ENCODE measurements at regions not wholly inside any gene's neighbourhood (a gene's known extent, or its start where the extent isn't known, plus 50 kb on each side); places are given as distances from the start of the nearest gene placed in this dataset.

DNA sequence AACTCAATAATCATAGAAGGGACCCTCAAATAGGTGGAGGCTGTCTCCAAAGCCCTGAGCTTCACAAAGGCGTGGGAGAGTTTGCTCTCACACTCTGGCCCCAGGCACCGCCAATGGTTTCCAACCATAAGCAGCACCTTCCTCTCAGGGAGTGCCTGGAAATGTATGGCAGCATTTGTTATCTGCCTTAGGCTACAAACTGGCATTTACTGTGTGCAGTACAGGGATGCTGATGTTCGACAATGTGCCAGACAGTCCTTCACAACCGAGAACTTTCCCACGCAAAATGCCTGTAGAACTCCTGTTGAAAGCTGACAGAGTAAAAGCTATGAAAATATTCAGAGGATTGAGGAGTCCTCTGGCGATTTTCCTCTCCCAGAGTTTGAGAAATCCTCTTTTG is 55.7 kb upstream of the CDKN2AIP start:
- no peak for DNase-seq (ENCODE audit: low spot score)
- Histone ChIP-seq H3K4me1 (ENCODE audit: insufficient read depth, low read length) (peaks cover 31% of the 10 kb centered on the region), H3K4me3 (replicated peaks in 1 of 3; ENCODE audit: insufficient read depth in 1 of 3, low read depth in 2 of 3, low read length in 3 of 3) (no peak overlapping the region), H3K79me2 (ENCODE audit: insufficient read depth, low read length) (no peaks in the 10 kb centered on the region), H4K20me1 (ENCODE audit: insufficient read depth, low read length) (no peaks in the 10 kb centered on the region), H3K4me2 (ENCODE audit: low read depth, low read length) (no peak overlapping the region), H3K36me3 (replicated peaks in 1 of 2; ENCODE audit: control insufficient read depth in 1 of 2, insufficient read depth in 2 of 2, low read length in 2 of 2) (no peaks in the 10 kb centered on the region), H3K27me3 (ENCODE audit: control insufficient read depth in 1 of 2, insufficient read depth in 2 of 2, low read length in 2 of 2) (peaks cover 2 to 11% of the 10 kb centered on the region in 2 experiments; a peak in 2 of 5 replicates), H3K9ac (ENCODE audit: insufficient read depth, low read depth, low read length) (no peak overlapping the region), H3K9me3 (ENCODE audit: low read length) (peaks cover 10% of the 10 kb centered on the region; the same call in 1 of the 2 replicates), H2AFZ (ENCODE audit: low read length) (no peak overlapping the region), H3K27ac (ENCODE audit: extremely low read length, insufficient read depth, low read length) (no peak overlapping the region)
- intact Hi-C loops (cut with micrococcal nuclease; ENCODE audit: unreplicated experiment) (no loop called here), in situ Hi-C loops (cut with HindIII; ENCODE audit: extremely low pct_ligation_motif_present, low pct_unique_long_range_greater_than_20kb) (no loop called here)
- FAIRE-seq: no peak
- BruUV-seq (replicated peaks): no TSS peak
- WGBS (ENCODE audit: low lambda C conversion rate): 41% methylated on average over 3 of the region's 6 CpGs
- POLR2A ChIA-PET: no interaction called here
- TF ChIP-seq, protein P1, sequence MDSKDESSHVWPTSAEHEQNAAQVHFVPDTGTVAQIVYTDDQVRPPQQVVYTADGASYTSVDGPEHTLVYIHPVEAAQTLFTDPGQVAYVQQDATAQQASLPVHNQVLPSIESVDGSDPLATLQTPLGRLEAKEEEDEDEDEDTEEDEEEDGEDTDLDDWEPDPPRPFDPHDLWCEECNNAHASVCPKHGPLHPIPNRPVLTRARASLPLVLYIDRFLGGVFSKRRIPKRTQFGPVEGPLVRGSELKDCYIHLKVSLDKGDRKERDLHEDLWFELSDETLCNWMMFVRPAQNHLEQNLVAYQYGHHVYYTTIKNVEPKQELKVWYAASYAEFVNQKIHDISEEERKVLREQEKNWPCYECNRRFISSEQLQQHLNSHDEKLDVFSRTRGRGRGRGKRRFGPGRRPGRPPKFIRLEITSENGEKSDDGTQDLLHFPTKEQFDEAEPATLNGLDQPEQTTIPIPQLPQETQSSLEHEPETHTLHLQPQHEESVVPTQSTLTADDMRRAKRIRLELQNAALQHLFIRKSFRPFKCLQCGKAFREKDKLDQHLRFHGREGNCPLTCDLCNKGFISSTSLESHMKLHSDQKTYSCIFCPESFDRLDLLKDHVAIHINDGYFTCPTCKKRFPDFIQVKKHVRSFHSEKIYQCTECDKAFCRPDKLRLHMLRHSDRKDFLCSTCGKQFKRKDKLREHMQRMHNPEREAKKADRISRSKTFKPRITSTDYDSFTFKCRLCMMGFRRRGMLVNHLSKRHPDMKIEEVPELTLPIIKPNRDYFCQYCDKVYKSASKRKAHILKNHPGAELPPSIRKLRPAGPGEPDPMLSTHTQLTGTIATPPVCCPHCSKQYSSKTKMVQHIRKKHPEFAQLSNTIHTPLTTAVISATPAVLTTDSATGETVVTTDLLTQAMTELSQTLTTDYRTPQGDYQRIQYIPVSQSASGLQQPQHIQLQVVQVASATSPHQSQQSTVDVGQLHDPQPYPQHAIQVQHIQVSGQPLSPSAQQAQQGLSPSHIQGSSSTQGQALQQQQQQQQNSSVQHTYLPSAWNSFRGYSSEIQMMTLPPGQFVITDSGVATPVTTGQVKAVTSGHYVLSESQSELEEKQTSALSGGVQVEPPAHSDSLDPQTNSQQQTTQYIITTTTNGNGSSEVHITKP (CRISPR knock-in tag; IDR thresholded peaks at IDR 0.05; ENCODE audit: low read depth): no peak
- no peak for TF ChIP-seq MBNL3 (CRISPR knock-in tag; conservative IDR thresholded peaks at IDR 0.05)
- no peak for TF ChIP-seq FIP1L1 (IDR thresholded peaks at IDR 0.05; ENCODE audit: borderline replicate concordance, insufficient read depth, low read depth, low read length)
- TF ChIP-seq SUZ12 (IDR thresholded peaks at IDR 0.05; ENCODE audit: low read depth, low read length): no peak
- TF ChIP-seq ZNF841 (CRISPR knock-in tag; IDR thresholded peaks at IDR 0.05; ENCODE audit: borderline replicate concordance): no peak
- no peak for TF ChIP-seq IRX3 (CRISPR knock-in tag; IDR thresholded peaks at IDR 0.05; ENCODE audit: borderline replicate concordance, low read depth)
- TF ChIP-seq, protein P2, sequence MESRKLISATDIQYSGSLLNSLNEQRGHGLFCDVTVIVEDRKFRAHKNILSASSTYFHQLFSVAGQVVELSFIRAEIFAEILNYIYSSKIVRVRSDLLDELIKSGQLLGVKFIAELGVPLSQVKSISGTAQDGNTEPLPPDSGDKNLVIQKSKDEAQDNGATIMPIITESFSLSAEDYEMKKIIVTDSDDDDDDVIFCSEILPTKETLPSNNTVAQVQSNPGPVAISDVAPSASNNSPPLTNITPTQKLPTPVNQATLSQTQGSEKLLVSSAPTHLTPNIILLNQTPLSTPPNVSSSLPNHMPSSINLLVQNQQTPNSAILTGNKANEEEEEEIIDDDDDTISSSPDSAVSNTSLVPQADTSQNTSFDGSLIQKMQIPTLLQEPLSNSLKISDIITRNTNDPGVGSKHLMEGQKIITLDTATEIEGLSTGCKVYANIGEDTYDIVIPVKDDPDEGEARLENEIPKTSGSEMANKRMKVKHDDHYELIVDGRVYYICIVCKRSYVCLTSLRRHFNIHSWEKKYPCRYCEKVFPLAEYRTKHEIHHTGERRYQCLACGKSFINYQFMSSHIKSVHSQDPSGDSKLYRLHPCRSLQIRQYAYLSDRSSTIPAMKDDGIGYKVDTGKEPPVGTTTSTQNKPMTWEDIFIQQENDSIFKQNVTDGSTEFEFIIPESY (CRISPR knock-in tag; IDR thresholded peaks at IDR 0.05): no peak
- no peak for TF ChIP-seq NFATC3 (CRISPR knock-in tag; IDR thresholded peaks at IDR 0.05)
- no peak for TF ChIP-seq FLYWCH1 (CRISPR knock-in tag; IDR thresholded peaks at IDR 0.05)
- TF ChIP-seq, protein P3, sequence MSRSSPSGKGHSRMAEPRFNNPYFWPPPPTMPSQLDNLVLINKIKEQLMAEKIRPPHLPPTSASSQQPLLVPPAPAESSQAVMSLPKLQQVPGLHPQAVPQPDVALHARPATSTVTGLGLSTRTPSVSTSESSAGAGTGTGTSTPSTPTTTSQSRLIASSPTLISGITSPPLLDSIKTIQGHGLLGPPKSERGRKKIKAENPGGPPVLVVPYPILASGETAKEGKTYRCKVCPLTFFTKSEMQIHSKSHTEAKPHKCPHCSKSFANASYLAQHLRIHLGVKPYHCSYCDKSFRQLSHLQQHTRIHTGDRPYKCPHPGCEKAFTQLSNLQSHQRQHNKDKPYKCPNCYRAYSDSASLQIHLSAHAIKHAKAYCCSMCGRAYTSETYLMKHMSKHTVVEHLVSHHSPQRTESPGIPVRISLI (CRISPR knock-in tag; IDR thresholded peaks at IDR 0.05; ENCODE audit: borderline replicate concordance): no peak
- no peak for TF ChIP-seq ZKSCAN5 (CRISPR knock-in tag; IDR thresholded peaks at IDR 0.05)
- no peak for ATAC-seq
- CTCF ChIA-PET (ENCODE audit: low intra/inter-chr PET ratio, low total read pairs): no interaction called here

All from HepG2 (cell line).